Heart left ventricle (tissue), 16 donors: ENCODE measurements at regions not wholly inside any gene's neighbourhood (a gene's known extent, or its start where the extent isn't known, plus 50 kb on each side); places are given as distances from the start of the nearest gene placed in this dataset.

Experiments used
- ATAC-seq, 4 donors: fragments of 200-7000 bp; cut with Tn5 transposase; one replicate each; pipeline ENCODE4 v1.9.1; 2020 to 2022; ENCODE audit warnings: moderate library complexity in 4 of 4, mild to moderate bottlenecking in 3 of 4, moderate number of reproducible peaks in 1 of 4
- DNase-seq, 5 donors: peaks; one replicate each; pipeline ENCODE4 v3.0.0-alpha.2; 2020
- H3K27ac ChIP-seq, 12 donors: fragments of 200-600 bp; sonication (generic) in 4 of 12; one replicate each; pipeline versions ENCODE4 v1.5.0 to v1.8.0; 2016 to 2022; ENCODE audit warnings: mild to moderate bottlenecking in 2 of 12
- H3K27me3 ChIP-seq, 9 donors: fragments of 200-600 bp; sonication (generic) in 2 of 9; one replicate each; pipeline versions ENCODE4 v1.5.1 to v1.8.0; 2016 to 2022; ENCODE audit warnings: mild to moderate bottlenecking in 3 of 9
- H3K36me3 ChIP-seq, 9 donors: fragments of 200-600 bp; sonication (generic) in 2 of 9; one replicate each; pipeline versions ENCODE4 v1.5.0 to v1.8.0; 2018 to 2022; ENCODE audit warnings: mild to moderate bottlenecking in 2 of 9
- H3K4me1 ChIP-seq, 12 donors: fragments of 200-600 bp; sonication (generic) in 4 of 12; one replicate each; pipeline versions ENCODE4 v1.5.0 to v1.8.0; 2016 to 2022; ENCODE audit warnings: mild to moderate bottlenecking in 3 of 12
- H3K4me3 ChIP-seq, 12 donors: fragments of 200-600 bp; sonication (generic) in 4 of 12; one replicate each; pipeline versions ENCODE4 v1.5.0 to v1.8.0; 2017 to 2022; ENCODE audit warnings: mild to moderate bottlenecking in 9 of 12, moderate library complexity in 4 of 12
- H3K9me3 ChIP-seq, 12 donors: fragments of 200-600 bp; sonication (generic) in 4 of 12; one replicate each; pipeline versions ENCODE4 v1.5.0 to v1.8.0; 2016 to 2022; ENCODE audit warnings: mild to moderate bottlenecking in 1 of 12
- POLR2A ChIP-seq, 2 donors: fragments of 450-650 bp; IDR thresholded peaks; one replicate each; pipeline ENCODE4 v1.6.1; 2017; ENCODE audit warnings: antibody characterized with exemption in 2 of 2, mild to moderate bottlenecking in 2 of 2, moderate library complexity in 2 of 2
- WGBS, 4 donors: extraction: QIAGEN DNeasy Blood & Tissue Kit in 2 of 4; methylation state at CpG; one replicate each; pipeline versions ENCODE4 v1.1.5 to v1.1.7; 2013 to 2018; 5-methylcytosine and 5-hydroxymethylcytosine counted together
- intact Hi-C, 10 donors: fragments of 100-400 bp; cut with DNase I; formaldehyde crosslinking; loops; one replicate each; pipeline versions ENCODE4 v1.11.1 to v1.14.2; 2022
- TF ChIP-seq, protein P1 (sequence below), 12 donors: fragments of 200-600 bp; sonication (generic) in 4 of 12; IDR thresholded peaks; one replicate each; pipeline versions ENCODE4 v1.5.0 to v1.8.0; 2018 to 2022; ENCODE audit warnings: antibody characterized with exemption in 12 of 12, mild to moderate bottlenecking in 5 of 12
- donor health status: ischemic (EF 13 %, LVEDD 7.1; RV severe dilation, severe dysfunction).
- donor health status: healthy with polysubstance abuse.
- donor health status: DM: no; HTN: yes; CAD: no.
- donor health status: DM: no; HTN: no; CAD: no.
- donor health status: ischemic (EF 25% LVEDD 6.9; RV normal size, moderate dysfunction).
- donor health status: ischemic (EF 25% LVEDD 5.7; RV mildly dilated, moderate dysfunction).
- donor health status: healthy.
- donor health status: DM: yes; HTN: yes; CAD: no.
- donor health status: ischemic (EF 35%, LVEDD 5.7; RV mildly dilated, moderate dysfunction).
- donor health status: nonischemic (EF 11% LVEDD 7.7; RV severe dilation, severe dysfunction).
- donor health status: DM: yes; HTN: yes; CAD: no.
- donor health status: PGD.
- donor health status: ischemic (EF 29% LVEDD 5.4; RV normal size, mild dysfunction).
- donor health status: nonischemic (EF 23%, LVEDD 6.1; RV moderate dilation, normal function).

GRCh38 chr6:148128014-148128730 lies 214.5 kb upstream of the SASH1 start:
- DNase-seq (no peak), ATAC-seq (no peak)
- H3K4me1 ChIP-seq = no peaks in the 10 kb centered on the region
- intact Hi-C loops = no loop called here
- H3K4me3 ChIP-seq = no peak overlapping the region
- TF ChIP-seq POLR2A (IDR thresholded peaks at IDR 0.05) = no peak
- TF ChIP-seq, protein P1, sequence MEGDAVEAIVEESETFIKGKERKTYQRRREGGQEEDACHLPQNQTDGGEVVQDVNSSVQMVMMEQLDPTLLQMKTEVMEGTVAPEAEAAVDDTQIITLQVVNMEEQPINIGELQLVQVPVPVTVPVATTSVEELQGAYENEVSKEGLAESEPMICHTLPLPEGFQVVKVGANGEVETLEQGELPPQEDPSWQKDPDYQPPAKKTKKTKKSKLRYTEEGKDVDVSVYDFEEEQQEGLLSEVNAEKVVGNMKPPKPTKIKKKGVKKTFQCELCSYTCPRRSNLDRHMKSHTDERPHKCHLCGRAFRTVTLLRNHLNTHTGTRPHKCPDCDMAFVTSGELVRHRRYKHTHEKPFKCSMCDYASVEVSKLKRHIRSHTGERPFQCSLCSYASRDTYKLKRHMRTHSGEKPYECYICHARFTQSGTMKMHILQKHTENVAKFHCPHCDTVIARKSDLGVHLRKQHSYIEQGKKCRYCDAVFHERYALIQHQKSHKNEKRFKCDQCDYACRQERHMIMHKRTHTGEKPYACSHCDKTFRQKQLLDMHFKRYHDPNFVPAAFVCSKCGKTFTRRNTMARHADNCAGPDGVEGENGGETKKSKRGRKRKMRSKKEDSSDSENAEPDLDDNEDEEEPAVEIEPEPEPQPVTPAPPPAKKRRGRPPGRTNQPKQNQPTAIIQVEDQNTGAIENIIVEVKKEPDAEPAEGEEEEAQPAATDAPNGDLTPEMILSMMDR (IDR thresholded peaks at IDR 0.05) = no peak
- H3K27ac ChIP-seq = no peak overlapping the region
- no peaks in the 10 kb centered on the region for H3K36me3 ChIP-seq
- no peaks in the 10 kb centered on the region for H3K27me3 ChIP-seq
- no peaks in the 10 kb centered on the region for H3K9me3 ChIP-seq
- 84 to 93% (median 87%) methylated on average over 6 of the region's 6 CpGs for WGBS, 4 donors

DNA sequence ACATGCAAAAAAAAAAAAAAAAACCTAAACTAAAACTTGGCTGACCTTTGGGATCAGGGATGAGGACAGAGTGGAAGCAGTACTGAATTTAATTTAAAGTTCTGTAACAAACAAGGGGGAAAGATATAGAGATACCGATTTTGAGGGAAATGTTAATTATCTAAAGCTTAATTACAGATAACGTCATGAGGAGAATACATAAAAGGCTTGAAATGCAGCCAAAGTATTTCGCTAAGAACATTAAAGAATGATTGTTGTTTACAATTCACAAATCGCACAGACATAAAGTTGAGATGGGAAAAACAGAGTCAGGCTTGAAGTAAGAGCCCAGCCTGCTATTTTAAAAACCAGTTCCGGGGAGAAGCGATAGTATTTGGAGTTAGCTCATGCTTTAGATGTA lies 208.0 kb upstream of the SASH1 start:
- TF ChIP-seq POLR2A (IDR thresholded peaks at IDR 0.05) = no peak
- TF ChIP-seq, protein P1 (IDR thresholded peaks at IDR 0.05) = no peak
- no peak for DNase-seq
- Histone ChIP-seq H3K27me3 (no peaks in the 10 kb centered on the region), H3K4me3 (no peak overlapping the region), H3K9me3 (peaks cover 0 to 6% (median 0%) of the 10 kb centered on the region in 12 donors), H3K36me3 (no peaks in the 10 kb centered on the region), H3K27ac (no peak overlapping the region), H3K4me1 (no peaks in the 10 kb centered on the region)
- ATAC-seq = no peak
- intact Hi-C loops = no loop called here
- WGBS, 4 donors = 51 to 67% (median 57%) methylated on average over 6 of the region's 6 CpGs

- Histone ChIP-seq H3K4me1 (no peaks in the 10 kb centered on the region), H3K4me3 (no peak overlapping the region), H3K27me3 (no peaks in the 10 kb centered on the region), H3K9me3 (peaks cover 0 to 6% (median 0%) of the 10 kb centered on the region in 12 donors), H3K27ac (no peak overlapping the region), H3K36me3 (no peaks in the 10 kb centered on the region)
- TF ChIP-seq, protein P1 (IDR thresholded peaks at IDR 0.05) = no peak
- TF ChIP-seq POLR2A (IDR thresholded peaks at IDR 0.05) = no peak
- no peak for DNase-seq
- intact Hi-C loops = no loop called here
- no peak for ATAC-seq
- WGBS, 4 donors = 74 to 79% (median 77%) methylated on average over 4 of the region's 4 CpGs
These were observed 206.1 kb upstream of the SASH1 start for GRCh38 chr6:148136586-148136985.

DNA sequence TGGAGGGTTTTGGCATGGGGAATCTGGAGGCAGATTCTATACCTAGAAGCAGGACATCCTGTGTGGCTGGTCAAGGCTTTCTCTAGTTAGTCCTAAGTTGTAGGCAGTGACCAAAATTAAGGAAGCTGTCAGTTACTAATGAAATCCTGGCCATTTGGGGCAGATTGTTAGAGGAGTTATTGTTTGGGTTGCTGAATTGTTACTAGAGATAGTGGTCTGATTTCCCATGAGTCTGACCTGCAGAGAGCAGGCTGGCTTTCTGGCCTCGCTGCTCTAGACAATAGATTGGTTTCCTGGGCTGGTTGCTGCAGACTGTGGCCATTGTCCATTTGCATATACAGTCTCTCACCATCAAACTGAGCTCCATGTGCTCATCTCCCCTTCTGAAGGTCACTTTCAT lies 205.0 kb upstream of the SASH1 start:
- WGBS, 4 donors = 83 to 97% (median 91%) methylated on average over 1 of the region's 1 CpG; no CpG with 5 or more reads in 1 of the 4 donors
- H3K4me1 ChIP-seq = no peaks in the 10 kb centered on the region
- no peak overlapping the region for H3K4me3 ChIP-seq
- no peaks in the 10 kb centered on the region for H3K27me3 ChIP-seq
- no peaks in the 10 kb centered on the region for H3K36me3 ChIP-seq
- intact Hi-C loops = no loop called here
- TF ChIP-seq, protein P1 (IDR thresholded peaks at IDR 0.05) = no peak
- no peak for TF ChIP-seq POLR2A (IDR thresholded peaks at IDR 0.05)
- ATAC-seq = no peak
- peaks cover 0 to 6% (median 0%) of the 10 kb centered on the region in 12 donors for H3K9me3 ChIP-seq
- DNase-seq = no peak
- H3K27ac ChIP-seq = no peak overlapping the region
